ENCODE measurements at regions not wholly inside any gene's neighbourhood (a gene's known extent, or its start where the extent isn't known, plus 50 kb on each side); places are given as distances from the start of the nearest gene placed in this dataset.

GRCh38 chr18:29540548-29540947 lies 1363.6 kb upstream of the CDH2 start:
- TF ChIP-seq, protein P1, sequence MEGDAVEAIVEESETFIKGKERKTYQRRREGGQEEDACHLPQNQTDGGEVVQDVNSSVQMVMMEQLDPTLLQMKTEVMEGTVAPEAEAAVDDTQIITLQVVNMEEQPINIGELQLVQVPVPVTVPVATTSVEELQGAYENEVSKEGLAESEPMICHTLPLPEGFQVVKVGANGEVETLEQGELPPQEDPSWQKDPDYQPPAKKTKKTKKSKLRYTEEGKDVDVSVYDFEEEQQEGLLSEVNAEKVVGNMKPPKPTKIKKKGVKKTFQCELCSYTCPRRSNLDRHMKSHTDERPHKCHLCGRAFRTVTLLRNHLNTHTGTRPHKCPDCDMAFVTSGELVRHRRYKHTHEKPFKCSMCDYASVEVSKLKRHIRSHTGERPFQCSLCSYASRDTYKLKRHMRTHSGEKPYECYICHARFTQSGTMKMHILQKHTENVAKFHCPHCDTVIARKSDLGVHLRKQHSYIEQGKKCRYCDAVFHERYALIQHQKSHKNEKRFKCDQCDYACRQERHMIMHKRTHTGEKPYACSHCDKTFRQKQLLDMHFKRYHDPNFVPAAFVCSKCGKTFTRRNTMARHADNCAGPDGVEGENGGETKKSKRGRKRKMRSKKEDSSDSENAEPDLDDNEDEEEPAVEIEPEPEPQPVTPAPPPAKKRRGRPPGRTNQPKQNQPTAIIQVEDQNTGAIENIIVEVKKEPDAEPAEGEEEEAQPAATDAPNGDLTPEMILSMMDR (IDR thresholded peaks at IDR 0.05): no peak
- TF ChIP-seq POLR2A (IDR thresholded peaks at IDR 0.05): no peak
